ENCODE measurements at regions not wholly inside any gene's neighbourhood (a gene's known extent, or its start where the extent isn't known, plus 50 kb on each side); places are given as distances from the start of the nearest gene placed in this dataset.

DNA sequence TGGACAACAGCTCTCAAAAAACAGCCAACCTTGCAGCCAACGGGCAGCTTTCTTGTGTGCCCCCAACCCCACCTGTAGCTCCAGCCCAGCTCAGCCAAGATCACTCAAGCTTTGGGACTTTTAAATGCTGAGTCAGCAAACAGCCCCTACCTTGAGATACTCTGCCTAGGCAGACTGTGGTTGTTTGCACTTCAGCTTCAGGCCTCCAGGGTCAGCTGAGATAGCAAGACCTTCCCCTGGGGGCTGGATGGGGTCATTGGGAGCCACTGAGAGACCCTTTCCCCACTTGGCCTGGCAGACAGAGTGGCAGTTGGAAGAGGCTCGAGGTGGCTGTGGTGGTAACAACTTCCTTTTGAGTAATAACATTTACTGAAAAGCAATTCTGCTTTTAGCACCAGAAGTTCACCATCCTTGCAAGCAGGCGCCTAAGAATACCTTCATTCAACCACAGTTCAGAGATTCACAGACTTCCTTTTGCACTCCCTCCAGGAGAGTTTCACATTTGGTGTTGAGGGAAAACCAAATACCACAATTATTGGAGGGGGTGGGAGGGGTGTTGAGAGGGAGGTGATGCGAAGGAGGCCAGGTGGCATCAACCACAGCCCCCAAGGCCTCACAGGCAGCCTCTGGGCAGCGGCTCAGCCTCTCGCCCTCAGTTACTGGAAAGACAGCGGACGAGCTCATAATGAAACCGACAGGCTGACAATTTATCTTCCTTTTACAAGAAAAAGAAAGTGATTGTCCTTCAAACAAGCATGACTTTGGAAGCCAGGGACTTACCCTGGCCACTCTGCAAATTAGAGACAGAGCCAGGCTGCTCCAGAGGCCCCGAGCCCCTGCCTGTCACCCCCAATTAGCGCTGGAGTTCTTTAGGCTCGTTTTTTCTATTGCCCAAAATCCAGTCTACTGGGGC lies 148.1 kb downstream of the CEBPB start:
- 63 to 67% methylated on average over 12 of the region's 12 CpGs for whole genome bisulfite sequencing, 2 donors

GRCh38 chr20:50339466-50339901 lies 148.9 kb downstream of the CEBPB start:
- DNase-seq (no peak), ATAC-seq (peak in 2 of 4 donors; percentile 8 to 9), FAIRE-seq (no peak)
- peak overlapping the region in 2 of 4 donors; percentile 51 to 64 for H3K27ac ChIP-seq
- no peaks in the 10 kb centered on the region for H3K27me3 ChIP-seq
- WGBS, 2 donors, result 70 to 81% methylated on average over 3 of the region's 3 CpGs
- no peak for TF ChIP-seq CTCF (IDR thresholded peaks at IDR 0.05)
- H3K4me3 ChIP-seq, result no peak overlapping the region
- no peaks in the 10 kb centered on the region for H3K36me3 ChIP-seq
- peaks cover 0 to 6% (median 0%) of the 10 kb centered on the region in 3 donors for H3K4me1 ChIP-seq
- no peaks in the 10 kb centered on the region for H3K9me3 ChIP-seq
- intact Hi-C loops (cut with DNase I), result no loop called here

More for the DNA sequence above, 148.1 kb downstream of the CEBPB start:
- DNase-seq (no peak), ATAC-seq (peak in 2 of 4 donors; percentile 7 to 32), FAIRE-seq (no peak)
- Histone ChIP-seq H3K36me3 (no peaks in the 10 kb centered on the region), H3K4me1 (peaks cover 0 to 6% (median 0%) of the 10 kb centered on the region in 3 donors), H3K27ac (peak overlapping the region in 2 of 4 donors; percentile 51 to 64), H3K4me3 (no peak overlapping the region), H3K9me3 (no peaks in the 10 kb centered on the region), H3K27me3 (no peaks in the 10 kb centered on the region)
- intact Hi-C loops (cut with DNase I), result no loop called here
- no peak for TF ChIP-seq CTCF (IDR thresholded peaks at IDR 0.05)

GRCh38 chr20:50340541-50340940 lies 149.9 kb downstream of the CEBPB start:
- FAIRE-seq (no peak), DNase-seq (no peak), ATAC-seq (no peak)
- intact Hi-C loops (cut with DNase I), result no loop called here
- TF ChIP-seq CTCF (IDR thresholded peaks at IDR 0.05), result no peak
- 96 to 99% methylated on average over 7 of the region's 7 CpGs for WGBS, 2 donors
- no peaks in the 10 kb centered on the region for H3K27me3 ChIP-seq
- H3K4me3 ChIP-seq, result no peak overlapping the region
- H3K36me3 ChIP-seq, result no peaks in the 10 kb centered on the region
- H3K27ac ChIP-seq, result no peak overlapping the region
- H3K4me1 ChIP-seq, result peaks cover 0 to 6% (median 0%) of the 10 kb centered on the region in 3 donors
- H3K9me3 ChIP-seq, result no peaks in the 10 kb centered on the region

DNA sequence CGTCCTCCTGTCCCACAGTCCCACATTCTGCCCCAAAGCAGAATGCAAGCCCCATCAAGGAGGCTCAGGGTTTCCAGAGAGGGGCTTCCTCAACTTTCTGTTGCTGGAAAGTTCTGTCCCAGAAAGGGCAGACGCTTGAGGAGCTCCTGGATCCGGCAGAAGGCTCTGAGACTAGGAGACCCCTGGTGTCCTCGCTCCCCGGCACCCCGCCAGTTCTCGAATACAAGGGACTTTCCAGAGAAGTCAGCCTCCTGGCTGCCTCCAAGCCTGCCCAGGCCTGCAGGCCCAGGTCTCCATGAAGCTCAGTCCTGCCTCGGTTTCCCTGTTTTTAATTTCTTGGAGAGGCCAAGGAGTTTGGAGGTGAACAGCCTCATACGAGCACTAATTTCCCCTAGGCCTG lies 150.4 kb downstream of the CEBPB start:
- no peaks in the 10 kb centered on the region for H3K36me3 ChIP-seq
- WGBS, 2 donors, result 89% methylated on average over 9 of the region's 9 CpGs
- no peaks in the 10 kb centered on the region for H3K27me3 ChIP-seq
- H3K9me3 ChIP-seq, result no peaks in the 10 kb centered on the region
- intact Hi-C loops (cut with DNase I), result no loop called here
- no peak overlapping the region for H3K27ac ChIP-seq
- no peak for TF ChIP-seq CTCF (IDR thresholded peaks at IDR 0.05)
- ATAC-seq (no peak), DNase-seq (no peak), FAIRE-seq (no peak)
- H3K4me1 ChIP-seq, result peaks cover 0 to 6% (median 0%) of the 10 kb centered on the region in 3 donors
- H3K4me3 ChIP-seq, result no peak overlapping the region

Measured in pancreas (tissue), 10 donors.